ENCODE measurements at regions not wholly inside any gene's neighbourhood (a gene's known extent, or its start where the extent isn't known, plus 50 kb on each side); places are given as distances from the start of the nearest gene placed in this dataset.

GRCh38 chr7:41870461-41871138 is 167.7 kb upstream of the INHBA start:
- Histone ChIP-seq H3K36me3 (replicated peaks in 1 of 2; ENCODE audit: control insufficient read depth in 1 of 2, insufficient read depth in 2 of 2, low read length in 2 of 2) (no peaks in the 10 kb centered on the region), H3K4me1 (ENCODE audit: control insufficient read depth in 1 of 2, insufficient read depth in 2 of 2, low read length in 2 of 2) (peaks cover 20 to 25% of the 10 kb centered on the region in 2 donors), H3K4me2 (replicated peaks; ENCODE audit: extremely low read depth, low read length, poor library complexity, severe bottlenecking) (peak overlapping the region; percentile 39), H3K4me3 (replicated peaks in 1 of 3; ENCODE audit: low read depth in 2 of 3, low read length in 3 of 3) (peak overlapping the region in 2 of 3 experiments; percentile 25 to 42), H4K20me1 (ENCODE audit: insufficient read depth, low read length) (no peaks in the 10 kb centered on the region), H3K9ac (ENCODE audit: insufficient read depth, low read length, poor library complexity, severe bottlenecking) (peak overlapping the region; percentile 41), H2AFZ (ENCODE audit: insufficient read depth, low read depth, low read length, poor library complexity, severe bottlenecking) (no peak overlapping the region), H3K9me3 (replicated peaks in 1 of 2; ENCODE audit: control insufficient read depth in 1 of 2, insufficient read depth in 1 of 2, low read length in 2 of 2) (peaks cover 3 to 7% of the 10 kb centered on the region in 2 donors), H3K27me3 (ENCODE audit: control insufficient read depth in 2 of 2, insufficient read depth in 2 of 2, low read length in 2 of 2) (no peaks in the 10 kb centered on the region), H3K27ac (ENCODE audit: low read depth in 1 of 2, low read length in 2 of 2) (peak overlapping the region in 1 of 2 donors; percentile 88), H3K79me2 (ENCODE audit: insufficient read depth, low read length) (no peaks in the 10 kb centered on the region)
- Mint-ChIP-seq H3K4me3 (peak overlapping the region in 1 of 2 donors; percentile 65), H3K27ac (peak overlapping the region; percentile 90 to 97 (median 95)), H3K36me3 (peaks cover 4 to 6% of the 10 kb centered on the region in 2 donors), H3K4me1 (peaks cover 32% of the 10 kb centered on the region), H3K27me3 (ENCODE audit: low read depth in 3 of 3) (peaks cover 0 to 1% (median 0%) of the 10 kb centered on the region in 3 donors), H3K9me3 (peaks cover 4 to 13% (median 11%) of the 10 kb centered on the region in 7 donors)
- no CpG with 5 or more reads among the region's 1 CpG for WGBS (ENCODE audit: insufficient coverage)
- no peak for TF ChIP-seq CTCF (IDR thresholded peaks at IDR 0.05)
- intact Hi-C loops (cut with micrococcal nuclease): loop anchor here in 1 of 2 donors (1.0 kb wide), 1 partner anchor 92 kb away; no protein-coding TSS in a partner anchor
- DNase-seq: peak; percentile 67 to 98 (median 67)

GRCh38 chr7:41869997-41870396 is 167.1 kb upstream of the INHBA start:
- H3K4me1 ChIP-seq (ENCODE audit: control insufficient read depth in 1 of 2, insufficient read depth in 2 of 2, low read length in 2 of 2): peaks cover 20 to 25% of the 10 kb centered on the region in 2 donors
- H3K4me2 ChIP-seq (replicated peaks; ENCODE audit: extremely low read depth, low read length, poor library complexity, severe bottlenecking): peak overlapping the region; percentile 39
- TF ChIP-seq CTCF (IDR thresholded peaks at IDR 0.05): no peak
- H2AFZ ChIP-seq (ENCODE audit: insufficient read depth, low read depth, low read length, poor library complexity, severe bottlenecking): no peak overlapping the region
- H3K4me3 ChIP-seq (replicated peaks in 1 of 3; ENCODE audit: low read depth in 2 of 3, low read length in 3 of 3): peak overlapping the region in 2 of 3 experiments; percentile 25 to 42
- DNase-seq: peak; percentile 65 to 88 (median 71)
- peak overlapping the region; percentile 12 to 88 for H3K27ac ChIP-seq (ENCODE audit: low read depth in 1 of 2, low read length in 2 of 2)
- intact Hi-C loops (cut with micrococcal nuclease): loop anchor here in 1 of 2 donors (1.0 to 5.0 kb wide), 2 partner anchors 38 to 92 kb away; no protein-coding TSS in a partner anchor
- no peaks in the 10 kb centered on the region for H3K36me3 ChIP-seq (replicated peaks in 1 of 2; ENCODE audit: control insufficient read depth in 1 of 2, insufficient read depth in 2 of 2, low read length in 2 of 2)
- H3K9ac ChIP-seq (ENCODE audit: insufficient read depth, low read length, poor library complexity, severe bottlenecking): peak overlapping the region; percentile 41
- H3K79me2 ChIP-seq (ENCODE audit: insufficient read depth, low read length): no peaks in the 10 kb centered on the region
- H4K20me1 ChIP-seq (ENCODE audit: insufficient read depth, low read length): no peaks in the 10 kb centered on the region
- Mint-ChIP-seq H3K4me1 (peaks cover 32% of the 10 kb centered on the region), H3K36me3 (peaks cover 4 to 6% of the 10 kb centered on the region in 2 donors), H3K27me3 (ENCODE audit: low read depth in 3 of 3) (peaks cover 0 to 1% (median 0%) of the 10 kb centered on the region in 3 donors), H3K9me3 (peaks cover 10 to 19% (median 17%) of the 10 kb centered on the region in 7 donors), H3K27ac (peak overlapping the region; percentile 90 to 97 (median 95)), H3K4me3 (peak overlapping the region; percentile 27 to 65)
- peaks cover 9 to 13% of the 10 kb centered on the region in 2 donors for H3K9me3 ChIP-seq (replicated peaks in 1 of 2; ENCODE audit: control insufficient read depth in 1 of 2, insufficient read depth in 1 of 2, low read length in 2 of 2)
- WGBS (ENCODE audit: insufficient coverage): 0% methylated on average over 2 of the region's 4 CpGs
- H3K27me3 ChIP-seq (ENCODE audit: control insufficient read depth in 2 of 2, insufficient read depth in 2 of 2, low read length in 2 of 2): no peaks in the 10 kb centered on the region

Measured in CD14-positive monocyte (primary cell).